ENCODE measurements at regions not wholly inside any gene's neighbourhood (a gene's known extent, or its start where the extent isn't known, plus 50 kb on each side); places are given as distances from the start of the nearest gene placed in this dataset.

- H3K4me2 ChIP-seq (ENCODE audit: low read length), result no peak overlapping the region
- TF ChIP-seq REST (IDR thresholded peaks at IDR 0.05; ENCODE audit: borderline replicate concordance) (no peak), CTCF (IDR thresholded peaks at IDR 0.05; ENCODE audit: poor library complexity, severe bottlenecking) (no peak), TAF1 (IDR thresholded peaks at IDR 0.05; ENCODE audit: low read depth) (no peak), EP300 (conservative IDR thresholded peaks at IDR 0.05; ENCODE audit: poor library complexity, severe bottlenecking) (no peak), MXI1 (conservative IDR thresholded peaks at IDR 0.05; ENCODE audit: poor library complexity, severe bottlenecking) (no peak), EZH2 (IDR thresholded peaks at IDR 0.05; ENCODE audit: borderline replicate concordance, insufficient read depth, low read length, poor library complexity, severe bottlenecking) (no peak), SMC3 (conservative IDR thresholded peaks at IDR 0.05; ENCODE audit: poor library complexity) (no peak), POLR2AphosphoS5 (IDR thresholded peaks at IDR 0.05) (no peak), RAD21 (conservative IDR thresholded peaks at IDR 0.05) (no peak)
- H3K9me3 ChIP-seq (ENCODE audit: low read length), result no peaks in the 10 kb centered on the region
- no peak overlapping the region for H3K4me3 ChIP-seq (ENCODE audit: low read length)
- no peak overlapping the region for H3K27ac ChIP-seq (ENCODE audit: low read length)
- H3K27me3 ChIP-seq (ENCODE audit: insufficient read depth, low read depth, low read length), result no peaks in the 10 kb centered on the region
- no peaks in the 10 kb centered on the region for H3F3A ChIP-seq (ENCODE audit: insufficient read depth, low read length, poor library complexity, severe bottlenecking)
- no peaks in the 10 kb centered on the region for H3K9me2 ChIP-seq (ENCODE audit: insufficient read depth, low read length)
- no peak overlapping the region for H3K9ac ChIP-seq (ENCODE audit: low read length)
- no peak overlapping the region for H2AFZ ChIP-seq (ENCODE audit: low read depth, low read length)
- H3K79me2 ChIP-seq (replicated peaks; ENCODE audit: insufficient read depth, low read length), result no peaks in the 10 kb centered on the region
- no peaks in the 10 kb centered on the region for H3K36me3 ChIP-seq (ENCODE audit: insufficient read depth, low read length)
- H4K20me1 ChIP-seq (ENCODE audit: insufficient read depth), result no peaks in the 10 kb centered on the region
Measured at GRCh38 chr3:145383416-145383815, 777.6 kb downstream of the PLOD2 start.

GRCh38 chr3:145384307-145384706 is 776.7 kb downstream of the PLOD2 start:
- Histone ChIP-seq H3K79me2 (replicated peaks; ENCODE audit: insufficient read depth, low read length) (no peaks in the 10 kb centered on the region), H3K4me3 (ENCODE audit: low read length) (no peak overlapping the region), H3K9me3 (ENCODE audit: low read length) (no peaks in the 10 kb centered on the region), H3F3A (ENCODE audit: insufficient read depth, low read length, poor library complexity, severe bottlenecking) (no peaks in the 10 kb centered on the region), H3K36me3 (ENCODE audit: insufficient read depth, low read length) (no peaks in the 10 kb centered on the region), H3K9me2 (ENCODE audit: insufficient read depth, low read length) (no peaks in the 10 kb centered on the region), H3K4me2 (ENCODE audit: low read length) (no peak overlapping the region), H4K20me1 (ENCODE audit: insufficient read depth) (no peaks in the 10 kb centered on the region), H3K27me3 (ENCODE audit: insufficient read depth, low read depth, low read length) (no peaks in the 10 kb centered on the region), H3K9ac (ENCODE audit: low read length) (no peak overlapping the region), H3K27ac (ENCODE audit: low read length) (no peak overlapping the region), H2AFZ (ENCODE audit: low read depth, low read length) (no peak overlapping the region)
- TF ChIP-seq SMC3 (conservative IDR thresholded peaks at IDR 0.05; ENCODE audit: poor library complexity), result no peak
- no peak for TF ChIP-seq CTCF (IDR thresholded peaks at IDR 0.05; ENCODE audit: poor library complexity, severe bottlenecking)
- no peak for TF ChIP-seq TAF1 (IDR thresholded peaks at IDR 0.05; ENCODE audit: low read depth)
- TF ChIP-seq REST (IDR thresholded peaks at IDR 0.05; ENCODE audit: borderline replicate concordance), result no peak
- TF ChIP-seq POLR2AphosphoS5 (IDR thresholded peaks at IDR 0.05), result no peak
- TF ChIP-seq EZH2 (IDR thresholded peaks at IDR 0.05; ENCODE audit: borderline replicate concordance, insufficient read depth, low read length, poor library complexity, severe bottlenecking), result no peak
- no peak for TF ChIP-seq RAD21 (conservative IDR thresholded peaks at IDR 0.05)
- TF ChIP-seq MXI1 (conservative IDR thresholded peaks at IDR 0.05; ENCODE audit: poor library complexity, severe bottlenecking), result no peak
- no peak for TF ChIP-seq EP300 (conservative IDR thresholded peaks at IDR 0.05; ENCODE audit: poor library complexity, severe bottlenecking)
